ENCODE measurements at regions not wholly inside any gene's neighbourhood (a gene's known extent, or its start where the extent isn't known, plus 50 kb on each side); places are given as distances from the start of the nearest gene placed in this dataset.

GRCh38 chr12:23006413-23006812 is 381.4 kb downstream of the ETNK1 start:
- TF ChIP-seq CTCF (conservative IDR thresholded peaks at IDR 0.05; ENCODE audit: control insufficient read depth, insufficient read depth, low read depth, low read length) = no peak
- H3K4me3 ChIP-seq (ENCODE audit: control insufficient read depth, low read depth, low read length) = no peak overlapping the region
- no peak for DNase-seq (ENCODE audit: low read depth)

- no peak for DNase-seq (ENCODE audit: low read depth)
- H3K4me3 ChIP-seq (ENCODE audit: control insufficient read depth, low read depth, low read length) = no peak overlapping the region
- no peak for TF ChIP-seq CTCF (conservative IDR thresholded peaks at IDR 0.05; ENCODE audit: control insufficient read depth, insufficient read depth, low read depth, low read length)
Observed at GRCh38 chr12:23008623-23009022, 383.7 kb downstream of the ETNK1 start.

GRCh38 chr12:23014749-23015148 is 389.8 kb downstream of the ETNK1 start:
- TF ChIP-seq CTCF (conservative IDR thresholded peaks at IDR 0.05; ENCODE audit: control insufficient read depth, insufficient read depth, low read depth, low read length) = peak; percentile 12
- no peak overlapping the region for H3K4me3 ChIP-seq (ENCODE audit: control insufficient read depth, low read depth, low read length)

GRCh38 chr12:23025372-23026016 is 400.5 kb downstream of the ETNK1 start:
- no peak overlapping the region for H3K4me3 ChIP-seq (ENCODE audit: control insufficient read depth, low read depth, low read length)
- TF ChIP-seq CTCF (conservative IDR thresholded peaks at IDR 0.05; ENCODE audit: control insufficient read depth, insufficient read depth, low read depth, low read length) = no peak
- DNase-seq (ENCODE audit: low read depth) = no peak

More at GRCh38 chr12:23014749-23015148, 389.8 kb downstream of the ETNK1 start:
- peak; percentile 21 for DNase-seq (ENCODE audit: low read depth)

GRCh38 chr12:23028158-23028802 is 403.3 kb downstream of the ETNK1 start:
- DNase-seq (ENCODE audit: low read depth) = no peak
- H3K4me3 ChIP-seq (ENCODE audit: control insufficient read depth, low read depth, low read length) = no peak overlapping the region
- TF ChIP-seq CTCF (conservative IDR thresholded peaks at IDR 0.05; ENCODE audit: control insufficient read depth, insufficient read depth, low read depth, low read length) = no peak

GRCh38 chr12:23029185-23029584 is 404.2 kb downstream of the ETNK1 start:
- no peak for TF ChIP-seq CTCF (conservative IDR thresholded peaks at IDR 0.05; ENCODE audit: control insufficient read depth, insufficient read depth, low read depth, low read length)

More at GRCh38 chr12:23029185-23029584, 404.2 kb downstream of the ETNK1 start:
- DNase-seq (ENCODE audit: low read depth) = no peak
- no peak overlapping the region for H3K4me3 ChIP-seq (ENCODE audit: control insufficient read depth, low read depth, low read length)

Data from fibroblast of mammary gland (primary cell).